Esophagus squamous epithelium (tissue), 4 donors: ENCODE measurements at regions not wholly inside any gene's neighbourhood (a gene's known extent, or its start where the extent isn't known, plus 50 kb on each side); places are given as distances from the start of the nearest gene placed in this dataset.

Experiments used
- POLR2A ChIP-seq, 4 donors: fragments of 450-650 bp; IDR thresholded peaks; one replicate each; pipeline ENCODE4 v1.6.1; 2017; ENCODE audit warnings: antibody characterized with exemption in 4 of 4, mild to moderate bottlenecking in 4 of 4, moderate library complexity in 3 of 4
- TF ChIP-seq, protein P1 (sequence below), 6 experiments: fragments of 450-650 bp in 4 of 6; fragments of 200-600 bp in 2 of 6; sonication (generic) in 2 of 6; IDR thresholded peaks; one replicate each; pipeline ENCODE4 v1.5.1; 2016 to 2019; ENCODE audit warnings: antibody characterized with exemption in 6 of 6, mild to moderate bottlenecking in 4 of 6, moderate library complexity in 4 of 6

DNA sequence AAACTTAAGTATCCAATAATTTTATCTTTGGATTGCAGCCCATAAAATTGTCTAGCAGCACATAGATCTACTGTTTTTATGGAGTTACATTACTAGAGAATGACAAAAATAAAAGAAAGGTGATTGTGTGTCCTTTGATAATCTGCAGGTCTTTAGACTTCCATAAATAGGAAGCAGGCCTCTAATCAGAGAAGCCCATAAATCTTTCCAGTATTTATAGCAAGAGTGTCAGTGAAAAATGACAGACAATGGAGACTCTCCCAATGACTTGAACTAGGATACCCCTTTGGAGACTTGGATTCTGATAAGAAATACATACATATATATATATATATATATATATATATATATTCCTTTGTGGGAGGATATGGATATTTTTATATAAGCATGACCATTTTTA, 351.2 kb downstream of the PCDH17 start:
- TF ChIP-seq, protein P1, sequence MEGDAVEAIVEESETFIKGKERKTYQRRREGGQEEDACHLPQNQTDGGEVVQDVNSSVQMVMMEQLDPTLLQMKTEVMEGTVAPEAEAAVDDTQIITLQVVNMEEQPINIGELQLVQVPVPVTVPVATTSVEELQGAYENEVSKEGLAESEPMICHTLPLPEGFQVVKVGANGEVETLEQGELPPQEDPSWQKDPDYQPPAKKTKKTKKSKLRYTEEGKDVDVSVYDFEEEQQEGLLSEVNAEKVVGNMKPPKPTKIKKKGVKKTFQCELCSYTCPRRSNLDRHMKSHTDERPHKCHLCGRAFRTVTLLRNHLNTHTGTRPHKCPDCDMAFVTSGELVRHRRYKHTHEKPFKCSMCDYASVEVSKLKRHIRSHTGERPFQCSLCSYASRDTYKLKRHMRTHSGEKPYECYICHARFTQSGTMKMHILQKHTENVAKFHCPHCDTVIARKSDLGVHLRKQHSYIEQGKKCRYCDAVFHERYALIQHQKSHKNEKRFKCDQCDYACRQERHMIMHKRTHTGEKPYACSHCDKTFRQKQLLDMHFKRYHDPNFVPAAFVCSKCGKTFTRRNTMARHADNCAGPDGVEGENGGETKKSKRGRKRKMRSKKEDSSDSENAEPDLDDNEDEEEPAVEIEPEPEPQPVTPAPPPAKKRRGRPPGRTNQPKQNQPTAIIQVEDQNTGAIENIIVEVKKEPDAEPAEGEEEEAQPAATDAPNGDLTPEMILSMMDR (IDR thresholded peaks at IDR 0.05) = no peak
- no peak for TF ChIP-seq POLR2A (IDR thresholded peaks at IDR 0.05)
